GM23338 (cell line): ENCODE measurements at regions not wholly inside any gene's neighbourhood (a gene's known extent, or its start where the extent isn't known, plus 50 kb on each side); places are given as distances from the start of the nearest gene placed in this dataset.

Source experiments
- ATAC-seq: fragments of 200-7000 bp; cut with Tn5 transposase; 3 replicates; pipeline ENCODE4 v1.9.1; 2020
- DNase-seq: peaks from one replicate; pipeline ENCODE4 v3.0.0-alpha.2; 2015; ENCODE audit warnings: low spot score
- H2AFZ ChIP-seq: fragments of 200-600 bp; sonication (generic); 2 replicates; pipeline ENCODE4 v1.8.0; 2016; ENCODE audit warnings: antibody characterized with exemption, mild to moderate bottlenecking, moderate library complexity
- H3F3A ChIP-seq: fragments of 200-600 bp; sonication (generic); replicated peaks from 2 replicates; pipeline ENCODE4 v1.8.0; 2017; ENCODE audit warnings: antibody characterized with exemption, mixed run types, low read depth
- H3K27ac ChIP-seq: fragments of 200-600 bp; sonication (generic); 2 replicates; pipeline ENCODE4 v1.6.1; 2016; ENCODE audit warnings: low read depth
- H3K27me3 ChIP-seq: fragments of 200-600 bp; sonication (generic); 2 replicates; pipeline ENCODE4 v1.8.0; 2016; ENCODE audit warnings: mild to moderate bottlenecking, mixed run types, moderate library complexity; ENCODE audit not compliant: insufficient read depth
- H3K36me3 ChIP-seq: fragments of 200-600 bp; sonication (generic); 2 replicates; pipeline ENCODE4 v1.8.0; 2016; ENCODE audit warnings: mild to moderate bottlenecking; ENCODE audit not compliant: insufficient read depth
- H3K4me1 ChIP-seq: fragments of 200-600 bp; sonication (generic); 2 replicates; pipeline ENCODE4 v1.8.0; 2016; ENCODE audit warnings: mild to moderate bottlenecking, moderate library complexity; ENCODE audit not compliant: insufficient read depth
- H3K4me2 ChIP-seq: fragments of 200-600 bp; sonication (generic); 2 replicates; pipeline ENCODE4 v1.7.1; 2017; ENCODE audit warnings: mixed run types
- H3K4me3 ChIP-seq: fragments of 200-600 bp; sonication (generic); 2 replicates; pipeline ENCODE4 v1.6.1; 2016; ENCODE audit warnings: mixed run types
- H3K79me2 ChIP-seq: fragments of 200-600 bp; sonication (generic); replicated peaks from 2 replicates; pipeline ENCODE4 v1.8.0; 2017; ENCODE audit warnings: mild to moderate bottlenecking; ENCODE audit not compliant: insufficient read depth
- H3K9me2 ChIP-seq: fragments of 200-600 bp; sonication (generic); 2 replicates; pipeline ENCODE4 v1.8.0; 2017; ENCODE audit not compliant: insufficient read depth
- H4K20me1 ChIP-seq: fragments of 200-600 bp; sonication (generic); replicated peaks from 2 replicates; pipeline ENCODE4 v1.8.0; 2017; ENCODE audit warnings: mild to moderate bottlenecking; ENCODE audit not compliant: insufficient read depth
- H3K27ac Mint-ChIP-seq: 2 replicates; pipeline ENCODE4 v1.8.0; 2020; ENCODE audit warnings: inconsistent platforms, mild to moderate bottlenecking, moderate library complexity, mixed read lengths
- H3K27me3 Mint-ChIP-seq: 3 replicates; pipeline ENCODE4 v1.8.0; 2022; ENCODE audit warnings: low read depth, mild to moderate bottlenecking, moderate library complexity, mixed read lengths, inconsistent platforms; ENCODE audit not compliant: insufficient read depth, poor library complexity
- H3K36me3 Mint-ChIP-seq: 3 replicates; pipeline ENCODE4 v1.8.0; 2021; ENCODE audit warnings: low read depth, mild to moderate bottlenecking, inconsistent platforms, moderate library complexity, mixed read lengths
- H3K4me1 Mint-ChIP-seq: 3 replicates; pipeline ENCODE4 v1.8.0; 2020; ENCODE audit warnings: mild to moderate bottlenecking, inconsistent platforms, mixed read lengths
- H3K4me3 Mint-ChIP-seq: 3 replicates; pipeline ENCODE4 v1.8.0; 2021; ENCODE audit warnings: moderate library complexity, mild to moderate bottlenecking, inconsistent platforms, mixed read lengths
- H3K9me3 Mint-ChIP-seq: 3 replicates; pipeline ENCODE4 v1.8.0; 2020; ENCODE audit warnings: moderate library complexity, mild to moderate bottlenecking, inconsistent platforms, mixed read lengths
- CREB1 ChIP-seq: fragments of 250-450 bp; sonication (Bioruptor Pico); IDR thresholded peaks from 2 replicates; pipeline ENCODE4 v1.5.0; 2020; ENCODE audit warnings: low read depth, mild to moderate bottlenecking, moderate library complexity
- CTCF ChIP-seq, 2 experiments: fragments of 200-600 bp in 1 of 2; sonication (generic) in 1 of 2; conservative IDR thresholded peaks; 2 replicates each; pipeline versions ENCODE4 v1.5.1 to v1.6.1; 2016 to 2017; ENCODE audit warnings: antibody characterized with exemption in 2 of 2, low read depth in 2 of 2, mild to moderate bottlenecking in 2 of 2, moderate library complexity in 1 of 2
- ETS1 ChIP-seq: IDR thresholded peaks from 2 replicates; pipeline ENCODE4 v1.6.1; 2016; ENCODE audit warnings: antibody characterized with exemption
- EZH2 ChIP-seq: fragments of 200-600 bp; sonication (generic); IDR thresholded peaks from one replicate; pipeline ENCODE4 v1.8.0; 2017; ENCODE audit warnings: antibody characterized with exemption, mild to moderate bottlenecking, low read depth; ENCODE audit not compliant: unreplicated experiment
- EZH2phosphoT487 ChIP-seq: fragments of 200-600 bp; sonication (generic); IDR thresholded peaks from one replicate; pipeline ENCODE4 v1.8.1; 2018; ENCODE audit warnings: antibody characterized with exemption; ENCODE audit not compliant: unreplicated experiment
- JUNB ChIP-seq: IDR thresholded peaks from one replicate; pipeline ENCODE4 v1.6.1; 2016; ENCODE audit warnings: antibody characterized with exemption; ENCODE audit not compliant: unreplicated experiment
- NANOG ChIP-seq: IDR thresholded peaks from 2 replicates; pipeline ENCODE4 v1.6.1; 2016; ENCODE audit warnings: antibody characterized with exemption, borderline replicate concordance
- POLR2AphosphoS5 ChIP-seq: IDR thresholded peaks from 2 replicates; pipeline ENCODE4 v1.6.1; 2016; ENCODE audit warnings: antibody characterized with exemption, low read depth
- REST ChIP-seq: IDR thresholded peaks from one replicate; pipeline ENCODE4 v1.6.1; 2018; ENCODE audit warnings: antibody characterized with exemption; ENCODE audit not compliant: unreplicated experiment
- STAT1 ChIP-seq: IDR thresholded peaks from one replicate; pipeline ENCODE4 v1.6.1; 2016; ENCODE audit warnings: antibody characterized with exemption; ENCODE audit not compliant: unreplicated experiment
- ZNF114 ChIP-seq: fragments of 250-450 bp; sonication (Bioruptor Pico); IDR thresholded peaks from 2 replicates; pipeline ENCODE4 v1.5.0; 2020; ENCODE audit warnings: mild to moderate bottlenecking, moderate library complexity
- ZNF331 ChIP-seq: fragments of 250-450 bp; sonication (Bioruptor Pico); IDR thresholded peaks from 2 replicates; pipeline ENCODE4 v1.5.0; 2020; ENCODE audit warnings: low read depth, mild to moderate bottlenecking, moderate library complexity

- TF ChIP-seq REST, result no peak
- no peak for TF ChIP-seq CREB1 (CRISPR knock-in tag)
- TF ChIP-seq ETS1, result no peak
- TF ChIP-seq CTCF (conservative IDR thresholded peaks at IDR 0.05; ENCODE audit: low read depth in 2 of 2), result no peak
- no peak for TF ChIP-seq JUNB
Observed at GRCh38 chr4:71163317-71163716, 169.9 kb downstream of the DCK start (continued).

GRCh38 chr4:71167083-71167482 lies 171.7 kb upstream of the SLC4A4 start:
- H3K4me2 ChIP-seq, result no peak overlapping the region
- ATAC-seq, result no peak
- TF ChIP-seq EZH2 (no peak), STAT1 (no peak), ZNF331 (CRISPR knock-in tag) (no peak), NANOG (no peak), CTCF (conservative IDR thresholded peaks at IDR 0.05; ENCODE audit: low read depth in 2 of 2) (no peak), ETS1 (no peak), REST (no peak), JUNB (no peak), CREB1 (CRISPR knock-in tag) (no peak), ZNF114 (CRISPR knock-in tag) (no peak), EZH2phosphoT487 (no peak), POLR2AphosphoS5 (no peak)

More at GRCh38 chr4:71167083-71167482, 171.7 kb upstream of the SLC4A4 start:
- Mint-ChIP-seq H3K4me1 (no peaks in the 10 kb centered on the region), H3K4me3 (no peak overlapping the region), H3K27ac (no peak overlapping the region), H3K9me3 (no peaks in the 10 kb centered on the region; the same call in 2 of the 3 replicates), H3K27me3 (no peaks in the 10 kb centered on the region), H3K36me3 (no peaks in the 10 kb centered on the region)
- no peaks in the 10 kb centered on the region for H3F3A ChIP-seq
- no peak overlapping the region for H3K4me3 ChIP-seq
- H3K4me1 ChIP-seq, result no peaks in the 10 kb centered on the region
- no peaks in the 10 kb centered on the region for H3K27me3 ChIP-seq
- no peaks in the 10 kb centered on the region for H4K20me1 ChIP-seq
- no peak for DNase-seq
- no peaks in the 10 kb centered on the region for H3K9me2 ChIP-seq
- H3K36me3 ChIP-seq, result no peaks in the 10 kb centered on the region
- no peak overlapping the region for H3K27ac ChIP-seq
- 0 out of 2 replicates have a peak overlapping the region, but pooled peaks have one; percentile 31 for H2AFZ ChIP-seq
- no peaks in the 10 kb centered on the region for H3K79me2 ChIP-seq
